ENCODE measurements at regions not wholly inside any gene's neighbourhood (a gene's known extent, or its start where the extent isn't known, plus 50 kb on each side); places are given as distances from the start of the nearest gene placed in this dataset.
"Not testable (repeated sequence)": the region's sequence is repeated elsewhere in the genome, so short reads cannot be mapped to it uniquely, and the experiment has no call there.

DNA sequence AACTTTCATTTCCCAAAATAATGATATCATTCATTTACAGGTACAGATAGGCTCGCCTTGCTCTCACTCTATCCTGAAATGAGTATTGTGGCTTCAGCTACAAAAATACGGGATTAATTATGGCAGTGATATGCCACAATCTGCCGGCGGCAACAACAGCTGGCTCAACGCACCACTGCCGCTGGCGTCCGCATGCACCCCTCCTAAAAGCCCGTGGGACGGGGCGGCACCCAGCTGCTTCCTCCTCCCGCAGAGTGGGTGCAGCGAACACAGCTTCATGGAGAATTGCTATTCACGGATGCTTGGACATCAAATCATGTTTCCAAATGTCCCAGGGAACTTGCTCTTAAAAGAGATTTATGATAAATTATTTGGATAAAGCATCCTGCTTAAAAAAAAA, 266.8 kb downstream of the TEX29 start:
- TF ChIP-seq, protein P1, sequence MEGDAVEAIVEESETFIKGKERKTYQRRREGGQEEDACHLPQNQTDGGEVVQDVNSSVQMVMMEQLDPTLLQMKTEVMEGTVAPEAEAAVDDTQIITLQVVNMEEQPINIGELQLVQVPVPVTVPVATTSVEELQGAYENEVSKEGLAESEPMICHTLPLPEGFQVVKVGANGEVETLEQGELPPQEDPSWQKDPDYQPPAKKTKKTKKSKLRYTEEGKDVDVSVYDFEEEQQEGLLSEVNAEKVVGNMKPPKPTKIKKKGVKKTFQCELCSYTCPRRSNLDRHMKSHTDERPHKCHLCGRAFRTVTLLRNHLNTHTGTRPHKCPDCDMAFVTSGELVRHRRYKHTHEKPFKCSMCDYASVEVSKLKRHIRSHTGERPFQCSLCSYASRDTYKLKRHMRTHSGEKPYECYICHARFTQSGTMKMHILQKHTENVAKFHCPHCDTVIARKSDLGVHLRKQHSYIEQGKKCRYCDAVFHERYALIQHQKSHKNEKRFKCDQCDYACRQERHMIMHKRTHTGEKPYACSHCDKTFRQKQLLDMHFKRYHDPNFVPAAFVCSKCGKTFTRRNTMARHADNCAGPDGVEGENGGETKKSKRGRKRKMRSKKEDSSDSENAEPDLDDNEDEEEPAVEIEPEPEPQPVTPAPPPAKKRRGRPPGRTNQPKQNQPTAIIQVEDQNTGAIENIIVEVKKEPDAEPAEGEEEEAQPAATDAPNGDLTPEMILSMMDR (IDR thresholded peaks at IDR 0.05; ENCODE audit: extremely low read depth, missing control alignments): no peak
- no peak for DNase-seq (ENCODE audit: low spot score)

DNA sequence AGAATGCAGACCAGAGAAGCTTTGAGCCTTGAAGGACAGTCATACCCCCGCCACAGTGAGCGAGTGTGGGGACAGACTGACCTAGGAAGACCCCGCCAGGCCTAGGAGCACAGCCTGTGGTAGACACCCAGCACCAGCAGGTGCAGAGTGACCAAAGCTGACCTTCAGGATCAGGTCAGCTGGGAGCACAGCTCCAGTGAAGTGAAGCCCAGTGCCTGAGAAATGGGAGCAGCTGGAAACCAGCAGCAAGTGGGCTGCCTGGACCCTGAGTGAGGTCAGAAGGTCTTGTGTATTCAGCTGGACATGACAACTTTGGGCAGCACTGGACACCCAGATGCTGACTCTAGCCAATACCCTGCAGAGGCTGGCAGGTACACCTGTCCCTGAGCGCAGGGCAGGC, 268.9 kb downstream of the TEX29 start:
- no peak for DNase-seq (ENCODE audit: low spot score)
- TF ChIP-seq, protein P1 (IDR thresholded peaks at IDR 0.05; ENCODE audit: extremely low read depth, missing control alignments): no peak

DNA sequence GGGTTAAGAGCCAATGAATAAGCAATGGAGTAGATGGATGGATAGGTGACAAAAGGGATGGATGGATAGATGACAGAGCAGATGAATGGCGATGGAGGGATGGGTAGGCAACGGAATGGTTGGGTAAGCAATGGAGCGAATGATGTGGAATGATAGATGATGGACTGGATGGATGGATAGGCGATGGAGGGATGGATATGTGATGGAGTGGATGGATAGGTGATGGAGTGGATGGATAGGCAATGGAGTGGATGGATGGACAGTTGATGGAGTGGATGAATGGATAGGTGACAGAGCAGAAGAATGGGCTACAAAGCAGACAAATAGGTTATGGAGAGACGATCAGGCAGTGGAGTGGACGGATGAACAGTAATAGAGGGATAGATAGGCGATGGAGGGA, 269.6 kb downstream of the TEX29 start:
- TF ChIP-seq, protein P1 (IDR thresholded peaks at IDR 0.05; ENCODE audit: extremely low read depth, missing control alignments): no peak
- DNase-seq (ENCODE audit: low spot score): no peak

DNA sequence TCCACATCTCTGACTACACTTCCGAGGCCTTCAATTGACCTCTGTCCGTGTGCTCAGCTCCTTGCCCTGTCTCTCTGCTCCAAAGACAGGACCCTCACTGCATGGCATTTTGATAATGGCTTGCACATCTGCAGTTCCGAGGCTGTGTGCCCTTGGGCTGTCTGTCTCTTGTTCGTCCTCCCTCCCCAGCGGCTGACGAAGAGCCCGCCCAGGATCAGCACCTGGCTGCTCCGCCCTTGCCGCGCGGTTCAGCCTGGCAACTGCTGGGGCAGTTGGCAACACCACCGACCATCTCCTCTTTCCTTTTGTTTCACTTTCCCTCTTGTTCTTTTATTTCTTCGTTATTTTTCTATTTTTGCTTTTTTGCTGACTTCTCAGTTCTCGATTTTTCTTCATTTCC, 270.4 kb downstream of the TEX29 start:
- TF ChIP-seq, protein P1 (IDR thresholded peaks at IDR 0.05; ENCODE audit: extremely low read depth, missing control alignments): no peak
- DNase-seq (ENCODE audit: low spot score): no peak

DNA sequence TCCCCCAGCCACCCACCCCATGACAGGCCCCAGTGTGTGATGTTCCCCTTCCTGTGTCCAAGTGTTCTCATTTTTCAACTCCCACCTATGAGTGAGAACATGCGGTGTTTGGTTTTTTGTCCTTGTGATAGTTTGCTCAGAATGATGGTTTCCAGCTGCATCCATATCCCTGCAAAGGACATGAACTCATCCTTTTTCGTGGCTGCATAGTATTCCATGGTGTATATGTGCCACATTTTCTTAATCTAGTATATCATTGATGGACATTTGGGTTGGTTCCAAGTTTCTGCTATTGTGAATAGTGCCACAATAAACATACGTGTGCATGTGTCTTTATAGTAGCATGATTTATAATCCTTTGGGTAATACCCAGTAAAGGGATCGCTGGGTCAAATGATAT, 273.0 kb downstream of the TEX29 start:
- not testable (repeated sequence) for DNase-seq (ENCODE audit: low spot score)

DNA sequence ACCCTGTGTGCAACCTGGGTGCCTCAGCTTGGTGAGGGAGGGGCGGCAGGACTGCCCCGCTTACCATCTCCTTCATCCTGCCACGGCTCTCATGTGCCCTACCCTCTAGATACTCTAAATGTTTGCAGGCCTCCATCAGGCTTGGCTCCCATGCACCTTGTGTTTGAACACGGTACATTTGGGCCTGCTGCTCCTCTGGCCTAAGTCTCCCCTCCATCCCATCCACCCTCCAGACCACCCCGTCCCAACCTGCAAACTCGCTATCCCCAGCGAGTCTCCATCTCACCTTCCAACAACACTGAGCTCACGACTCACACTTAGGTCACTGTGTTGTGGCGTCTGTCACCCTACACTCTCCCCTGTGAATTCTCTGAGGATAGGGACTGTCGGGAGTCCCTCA, 274.2 kb downstream of the TEX29 start:
- DNase-seq (ENCODE audit: low spot score): no peak
- TF ChIP-seq, protein P1 (IDR thresholded peaks at IDR 0.05; ENCODE audit: extremely low read depth, missing control alignments): no peak

DNA sequence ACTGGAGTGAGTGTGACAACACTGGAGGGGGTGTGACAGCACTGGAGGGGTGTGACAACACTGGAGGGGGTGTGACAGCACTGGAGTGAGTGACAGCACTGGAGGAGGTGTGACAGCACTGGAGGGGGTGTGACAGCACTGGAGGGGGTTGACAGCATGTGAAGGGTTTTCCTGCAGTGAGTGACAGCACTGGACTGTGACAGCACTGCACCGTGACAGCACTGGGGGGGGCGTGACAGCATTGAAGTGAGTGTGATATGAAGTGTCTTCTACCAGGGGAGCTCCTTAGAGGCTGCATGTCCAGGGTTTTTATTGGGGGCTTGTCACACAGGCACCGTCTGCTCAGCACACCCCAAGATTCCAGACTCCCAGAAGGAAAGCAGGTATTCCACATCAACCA, 274.8 kb downstream of the TEX29 start:
- TF ChIP-seq, protein P1 (IDR thresholded peaks at IDR 0.05; ENCODE audit: extremely low read depth, missing control alignments): no peak
- no peak for DNase-seq (ENCODE audit: low spot score)

DNA sequence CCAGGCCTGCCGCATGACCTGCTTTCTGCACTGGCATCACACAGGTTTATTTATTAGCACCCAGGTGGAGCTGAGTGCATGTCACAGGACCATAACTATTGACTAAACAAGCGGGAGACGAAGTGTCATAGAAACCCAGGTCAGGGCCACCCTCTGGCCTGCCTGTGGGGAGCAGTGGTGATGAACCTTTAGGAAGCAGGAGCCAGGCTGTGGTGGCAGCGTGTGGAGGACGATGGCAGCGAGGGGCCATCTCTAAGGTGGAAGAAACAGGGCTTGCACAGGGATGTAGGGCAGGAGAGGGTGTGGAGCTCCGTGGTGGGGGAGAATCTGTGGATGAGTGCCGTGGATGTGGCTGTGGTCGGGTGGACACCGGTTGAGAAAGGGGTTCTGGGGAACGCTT, 275.3 kb downstream of the TEX29 start:
- DNase-seq (ENCODE audit: low spot score): no peak
- TF ChIP-seq, protein P1 (IDR thresholded peaks at IDR 0.05; ENCODE audit: extremely low read depth, missing control alignments): no peak
